ENCODE measurements at regions not wholly inside any gene's neighbourhood (a gene's known extent, or its start where the extent isn't known, plus 50 kb on each side); places are given as distances from the start of the nearest gene placed in this dataset.

DNA sequence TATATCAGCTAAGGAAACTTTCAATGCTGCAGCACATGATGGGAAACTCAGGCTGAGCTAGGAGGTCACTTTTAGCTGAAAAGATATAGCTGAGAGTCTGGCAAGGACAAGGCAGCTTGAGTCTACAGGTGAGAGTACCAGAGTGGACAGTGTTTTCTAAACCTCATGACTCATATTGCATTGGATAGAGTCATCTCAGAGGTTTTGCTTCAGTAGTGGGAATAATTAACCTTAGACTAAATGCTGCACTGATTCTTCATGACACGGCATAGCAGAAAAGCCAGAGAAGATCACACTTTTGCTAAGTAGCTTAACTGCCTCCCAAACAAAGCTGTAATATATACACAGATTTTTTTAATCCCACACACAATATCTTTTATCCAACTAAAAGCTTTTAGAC is 865.0 kb upstream of the CDH2 start:
- no peaks in the 10 kb centered on the region for H3K4me1 Mint-ChIP-seq
- WGBS (ENCODE audit: insufficient coverage): no CpG with 5 or more reads among the region's 1 CpG
- POLR2A ChIA-PET: no interaction called here
- H3K36me3 ChIP-seq (replicated peaks in 1 of 2; ENCODE audit: control extremely low read depth in 1 of 2, control insufficient read depth in 1 of 2, extremely low read depth in 1 of 2, insufficient read depth in 2 of 2, low read length in 1 of 2): no peaks in the 10 kb centered on the region
- no peak overlapping the region for H3K27ac Mint-ChIP-seq
- no peaks in the 10 kb centered on the region for H3K27me3 Mint-ChIP-seq
- H3K27ac ChIP-seq (ENCODE audit: low read length in 2 of 2): no peak overlapping the region
- H2AFZ ChIP-seq (ENCODE audit: insufficient read depth, low read depth, low read length, poor library complexity, severe bottlenecking): no peak overlapping the region
- no peak overlapping the region for H3K4me3 Mint-ChIP-seq
- H4K20me1 ChIP-seq (ENCODE audit: control insufficient read depth, insufficient read depth, low read length, poor library complexity, severe bottlenecking): no peaks in the 10 kb centered on the region
- H3K4me2 ChIP-seq (replicated peaks; ENCODE audit: low read depth, low read length, poor library complexity, severe bottlenecking): no peak overlapping the region
- no peak overlapping the region for H3K9ac ChIP-seq (ENCODE audit: low read length)
- H3K9me3 ChIP-seq (ENCODE audit: control extremely low read depth in 1 of 3, control insufficient read depth in 2 of 3, insufficient read depth in 1 of 3, low read length in 2 of 3): no peaks in the 10 kb centered on the region
- H3K4me1 ChIP-seq (ENCODE audit: control insufficient read depth in 2 of 2, insufficient read depth in 2 of 2, low read length in 2 of 2): no peaks in the 10 kb centered on the region
- TF ChIP-seq EZH2 (IDR thresholded peaks at IDR 0.05; ENCODE audit: borderline replicate concordance, insufficient read depth, low read depth, low read length, poor library complexity, severe bottlenecking): no peak
- TF ChIP-seq, protein P1, sequence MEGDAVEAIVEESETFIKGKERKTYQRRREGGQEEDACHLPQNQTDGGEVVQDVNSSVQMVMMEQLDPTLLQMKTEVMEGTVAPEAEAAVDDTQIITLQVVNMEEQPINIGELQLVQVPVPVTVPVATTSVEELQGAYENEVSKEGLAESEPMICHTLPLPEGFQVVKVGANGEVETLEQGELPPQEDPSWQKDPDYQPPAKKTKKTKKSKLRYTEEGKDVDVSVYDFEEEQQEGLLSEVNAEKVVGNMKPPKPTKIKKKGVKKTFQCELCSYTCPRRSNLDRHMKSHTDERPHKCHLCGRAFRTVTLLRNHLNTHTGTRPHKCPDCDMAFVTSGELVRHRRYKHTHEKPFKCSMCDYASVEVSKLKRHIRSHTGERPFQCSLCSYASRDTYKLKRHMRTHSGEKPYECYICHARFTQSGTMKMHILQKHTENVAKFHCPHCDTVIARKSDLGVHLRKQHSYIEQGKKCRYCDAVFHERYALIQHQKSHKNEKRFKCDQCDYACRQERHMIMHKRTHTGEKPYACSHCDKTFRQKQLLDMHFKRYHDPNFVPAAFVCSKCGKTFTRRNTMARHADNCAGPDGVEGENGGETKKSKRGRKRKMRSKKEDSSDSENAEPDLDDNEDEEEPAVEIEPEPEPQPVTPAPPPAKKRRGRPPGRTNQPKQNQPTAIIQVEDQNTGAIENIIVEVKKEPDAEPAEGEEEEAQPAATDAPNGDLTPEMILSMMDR (IDR thresholded peaks at IDR 0.05): no peak
- no peaks in the 10 kb centered on the region for H3K27me3 ChIP-seq (replicated peaks in 1 of 4; ENCODE audit: control extremely low read depth in 1 of 4, control insufficient read depth in 3 of 4, insufficient read depth in 4 of 4, low read length in 3 of 4)
- no peak for ATAC-seq (ENCODE audit: low read depth)
- intact Hi-C loops (cut with micrococcal nuclease): no loop called here
- H3K9me3 Mint-ChIP-seq (ENCODE audit: insufficient read depth): peaks cover 2% of the 10 kb centered on the region
- no peak overlapping the region for H3K4me3 ChIP-seq (ENCODE audit: control extremely low read depth in 1 of 5, extremely low read depth in 1 of 5, insufficient read depth in 1 of 5, low read depth in 2 of 5, low read length in 4 of 5)
- no peak for DNase-seq
- H3K79me2 ChIP-seq (ENCODE audit: control insufficient read depth, insufficient read depth, low read length): no peaks in the 10 kb centered on the region
- CTCF ChIA-PET: no interaction called here

DNA sequence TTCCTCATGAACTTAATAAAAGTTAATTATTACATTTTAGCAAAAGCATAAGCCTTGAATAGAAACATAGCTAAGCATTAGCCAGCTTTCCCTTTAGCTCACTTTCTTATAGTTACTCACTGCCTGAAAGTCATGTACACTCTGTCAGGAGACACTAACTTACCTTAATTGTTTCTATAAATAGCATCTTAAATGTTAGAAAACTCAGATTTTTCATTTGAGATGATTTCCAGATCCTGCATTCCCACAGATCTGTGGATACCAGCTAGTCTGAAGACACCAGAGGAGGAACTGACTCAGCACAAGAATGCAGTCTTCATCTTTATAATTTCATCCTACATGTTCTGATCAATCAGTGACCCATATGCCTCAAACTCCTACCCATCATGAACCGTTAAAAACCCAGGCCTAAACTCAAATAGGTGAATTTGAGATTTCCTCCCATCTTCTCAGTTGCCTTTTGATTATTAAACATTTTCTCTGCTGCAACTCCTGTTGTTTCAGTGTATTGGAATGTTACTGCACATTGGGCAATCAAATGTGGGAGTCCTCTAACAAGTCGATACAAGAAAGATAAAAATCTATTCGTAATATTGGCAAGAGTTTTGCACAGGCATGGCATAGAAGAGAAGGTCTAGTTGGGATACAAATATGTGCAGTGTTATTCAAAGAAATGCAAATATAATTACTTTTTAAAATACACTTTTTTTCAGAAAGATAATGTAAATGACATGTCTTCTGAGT is 857.4 kb upstream of the CDH2 start:
- intact Hi-C loops (cut with micrococcal nuclease): no loop called here
- ChIA-PET POLR2A (no interaction called here), CTCF (no interaction called here)
- DNase-seq (no peak), ATAC-seq (ENCODE audit: low read depth) (no peak)
- Histone ChIP-seq H3K36me3 (replicated peaks in 1 of 2; ENCODE audit: control extremely low read depth in 1 of 2, control insufficient read depth in 1 of 2, extremely low read depth in 1 of 2, insufficient read depth in 2 of 2, low read length in 1 of 2) (no peaks in the 10 kb centered on the region), H2AFZ (ENCODE audit: insufficient read depth, low read depth, low read length, poor library complexity, severe bottlenecking) (no peak overlapping the region), H3K9me3 (ENCODE audit: control extremely low read depth in 1 of 3, control insufficient read depth in 2 of 3, insufficient read depth in 1 of 3, low read length in 2 of 3) (no peaks in the 10 kb centered on the region), H3K4me1 (ENCODE audit: control insufficient read depth in 2 of 2, insufficient read depth in 2 of 2, low read length in 2 of 2) (no peaks in the 10 kb centered on the region), H4K20me1 (ENCODE audit: control insufficient read depth, insufficient read depth, low read length, poor library complexity, severe bottlenecking) (no peaks in the 10 kb centered on the region), H3K27ac (ENCODE audit: low read length in 2 of 2) (no peak overlapping the region), H3K27me3 (replicated peaks in 1 of 4; ENCODE audit: control extremely low read depth in 1 of 4, control insufficient read depth in 3 of 4, insufficient read depth in 4 of 4, low read length in 3 of 4) (no peaks in the 10 kb centered on the region), H3K4me2 (replicated peaks; ENCODE audit: low read depth, low read length, poor library complexity, severe bottlenecking) (no peak overlapping the region), H3K9ac (ENCODE audit: low read length) (no peak overlapping the region), H3K4me3 (ENCODE audit: control extremely low read depth in 1 of 5, extremely low read depth in 1 of 5, insufficient read depth in 1 of 5, low read depth in 2 of 5, low read length in 4 of 5) (no peak overlapping the region), H3K79me2 (ENCODE audit: control insufficient read depth, insufficient read depth, low read length) (no peaks in the 10 kb centered on the region)
- H3K27ac Mint-ChIP-seq: no peak overlapping the region
- 100% methylated on average over 1 of the region's 3 CpGs for WGBS (ENCODE audit: insufficient coverage)
- no peaks in the 10 kb centered on the region for H3K4me1 Mint-ChIP-seq
- H3K9me3 Mint-ChIP-seq (ENCODE audit: insufficient read depth): peaks cover 3% of the 10 kb centered on the region
- TF ChIP-seq, protein P1 (IDR thresholded peaks at IDR 0.05): no peak
- TF ChIP-seq EZH2 (IDR thresholded peaks at IDR 0.05; ENCODE audit: borderline replicate concordance, insufficient read depth, low read depth, low read length, poor library complexity, severe bottlenecking): no peak
- no peak overlapping the region for H3K4me3 Mint-ChIP-seq
- H3K27me3 Mint-ChIP-seq: no peaks in the 10 kb centered on the region

Measured in B cell (primary cell).